ENCODE measurements at regions not wholly inside any gene's neighbourhood (a gene's known extent, or its start where the extent isn't known, plus 50 kb on each side); places are given as distances from the start of the nearest gene placed in this dataset.
A peak's percentile ranks its signal among the peaks of the same experiment; 100 is the strongest.

DNA sequence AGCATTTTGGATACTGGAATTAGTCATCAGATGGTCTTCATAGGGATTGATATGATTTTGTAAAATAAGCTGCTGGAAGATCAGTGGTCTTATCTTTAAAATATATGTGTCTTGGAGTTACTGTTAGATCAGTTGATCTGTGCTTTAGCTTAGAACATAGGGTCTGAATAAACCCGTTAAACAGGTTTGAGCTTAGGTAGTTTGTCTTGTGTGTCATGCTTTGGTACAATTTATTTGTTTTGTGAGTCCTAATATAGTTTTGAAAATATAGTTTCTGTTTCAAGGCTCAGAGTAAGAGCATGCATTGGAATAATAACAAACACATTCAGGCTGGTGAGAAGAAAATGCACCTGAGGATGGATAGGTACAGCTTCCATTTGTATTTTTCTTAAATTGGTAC lies 505.0 kb downstream of the SLC16A7 start:
- Histone ChIP-seq H3K9me3 (ENCODE audit: control insufficient read depth, low read depth, low read length) (peaks cover 2% of the 10 kb centered on the region), H3K4me1 (ENCODE audit: control insufficient read depth, extremely low read depth, insufficient read depth, low read length) (peaks cover 4% of the 10 kb centered on the region), H3K27ac (ENCODE audit: control insufficient read depth, insufficient read depth, low read length) (no peak overlapping the region), H4K20me1 (ENCODE audit: control insufficient read depth, extremely low read depth, insufficient read depth, low read length) (no peaks in the 10 kb centered on the region), H3K9ac (ENCODE audit: control insufficient read depth, extremely low read depth, insufficient read depth, low read length) (no peak overlapping the region), H3K27me3 (ENCODE audit: control insufficient read depth, extremely low read depth, insufficient read depth, low read length) (no peaks in the 10 kb centered on the region), H3K4me3 (ENCODE audit: control insufficient read depth in 2 of 3, extremely low read depth in 1 of 3, insufficient read depth in 2 of 3, low read depth in 1 of 3, low read length in 3 of 3) (no peak overlapping the region), H3K4me2 (ENCODE audit: control insufficient read depth, extremely low read depth, insufficient read depth, low read depth, low read length) (no peak overlapping the region), H2AFZ (ENCODE audit: control insufficient read depth, low read length) (no peak overlapping the region), H3K36me3 (ENCODE audit: control insufficient read depth in 2 of 2, extremely low read depth in 1 of 2, insufficient read depth in 2 of 2, low read length in 2 of 2) (no peaks in the 10 kb centered on the region), H3K9me1 (ENCODE audit: control insufficient read depth, extremely low read depth, insufficient read depth, low read length) (no peaks in the 10 kb centered on the region), H3K79me2 (ENCODE audit: control insufficient read depth, insufficient read depth, low read length) (no peaks in the 10 kb centered on the region)
- FAIRE-seq: no peak
- DNase-seq (ENCODE audit: low read depth, low spot score): no peak
- dilution Hi-C loops (cut with MboI; ENCODE audit: extremely low pct_ligation_motif_present, low sequenced_read_pairs): no loop called here
- TF ChIP-seq EZH2 (IDR thresholded peaks at IDR 0.05; ENCODE audit: low read length): no peak
- TF ChIP-seq, protein P1, sequence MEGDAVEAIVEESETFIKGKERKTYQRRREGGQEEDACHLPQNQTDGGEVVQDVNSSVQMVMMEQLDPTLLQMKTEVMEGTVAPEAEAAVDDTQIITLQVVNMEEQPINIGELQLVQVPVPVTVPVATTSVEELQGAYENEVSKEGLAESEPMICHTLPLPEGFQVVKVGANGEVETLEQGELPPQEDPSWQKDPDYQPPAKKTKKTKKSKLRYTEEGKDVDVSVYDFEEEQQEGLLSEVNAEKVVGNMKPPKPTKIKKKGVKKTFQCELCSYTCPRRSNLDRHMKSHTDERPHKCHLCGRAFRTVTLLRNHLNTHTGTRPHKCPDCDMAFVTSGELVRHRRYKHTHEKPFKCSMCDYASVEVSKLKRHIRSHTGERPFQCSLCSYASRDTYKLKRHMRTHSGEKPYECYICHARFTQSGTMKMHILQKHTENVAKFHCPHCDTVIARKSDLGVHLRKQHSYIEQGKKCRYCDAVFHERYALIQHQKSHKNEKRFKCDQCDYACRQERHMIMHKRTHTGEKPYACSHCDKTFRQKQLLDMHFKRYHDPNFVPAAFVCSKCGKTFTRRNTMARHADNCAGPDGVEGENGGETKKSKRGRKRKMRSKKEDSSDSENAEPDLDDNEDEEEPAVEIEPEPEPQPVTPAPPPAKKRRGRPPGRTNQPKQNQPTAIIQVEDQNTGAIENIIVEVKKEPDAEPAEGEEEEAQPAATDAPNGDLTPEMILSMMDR (optimal IDR thresholded peaks at IDR 0.05 in 1 of 3, IDR thresholded peaks at IDR 0.05 in 1 of 3, conservative IDR thresholded peaks at IDR 0.05 in 1 of 3; ENCODE audit: extremely low read depth in 1 of 3, insufficient read depth in 2 of 3, low read length in 3 of 3): no peak

- Histone ChIP-seq H4K20me1 (ENCODE audit: control insufficient read depth, extremely low read depth, insufficient read depth, low read length) (no peaks in the 10 kb centered on the region), H3K9me1 (ENCODE audit: control insufficient read depth, extremely low read depth, insufficient read depth, low read length) (no peaks in the 10 kb centered on the region), H3K27ac (ENCODE audit: control insufficient read depth, insufficient read depth, low read length) (no peak overlapping the region), H3K4me2 (ENCODE audit: control insufficient read depth, extremely low read depth, insufficient read depth, low read depth, low read length) (no peak overlapping the region), H3K4me3 (ENCODE audit: control insufficient read depth in 2 of 3, extremely low read depth in 1 of 3, insufficient read depth in 2 of 3, low read depth in 1 of 3, low read length in 3 of 3) (no peak overlapping the region), H3K9me3 (ENCODE audit: control insufficient read depth, low read depth, low read length) (peaks cover 2% of the 10 kb centered on the region), H2AFZ (ENCODE audit: control insufficient read depth, low read length) (peak overlapping the region; percentile 10), H3K9ac (ENCODE audit: control insufficient read depth, extremely low read depth, insufficient read depth, low read length) (no peak overlapping the region), H3K36me3 (ENCODE audit: control insufficient read depth in 2 of 2, extremely low read depth in 1 of 2, insufficient read depth in 2 of 2, low read length in 2 of 2) (no peaks in the 10 kb centered on the region), H3K27me3 (ENCODE audit: control insufficient read depth, extremely low read depth, insufficient read depth, low read length) (no peaks in the 10 kb centered on the region), H3K79me2 (ENCODE audit: control insufficient read depth, insufficient read depth, low read length) (no peaks in the 10 kb centered on the region), H3K4me1 (ENCODE audit: control insufficient read depth, extremely low read depth, insufficient read depth, low read length) (peaks cover 4% of the 10 kb centered on the region)
- TF ChIP-seq, protein P1 (optimal IDR thresholded peaks at IDR 0.05 in 1 of 3, IDR thresholded peaks at IDR 0.05 in 1 of 3, conservative IDR thresholded peaks at IDR 0.05 in 1 of 3; ENCODE audit: extremely low read depth in 1 of 3, insufficient read depth in 2 of 3, low read length in 3 of 3): no peak
- DNase-seq (ENCODE audit: low read depth, low spot score): peak; percentile 23
- peak; percentile 61 for FAIRE-seq
- dilution Hi-C loops (cut with MboI; ENCODE audit: extremely low pct_ligation_motif_present, low sequenced_read_pairs): no loop called here
These were observed 505.9 kb downstream of the SLC16A7 start for GRCh38 chr12:60101715-60102114.
